Loucy (cell line): ENCODE measurements at regions not wholly inside any gene's neighbourhood (a gene's known extent, or its start where the extent isn't known, plus 50 kb on each side); places are given as distances from the start of the nearest gene placed in this dataset.
A peak's percentile ranks its signal among the peaks of the same experiment; 100 is the strongest.

Experiments
- CTCF ChIP-seq: fragments of 200-600 bp; sonication (generic); conservative IDR thresholded peaks from 2 replicates; pipeline ENCODE4 v1.5.1; 2014; ENCODE audit warnings: mild to moderate bottlenecking, antibody characterized with exemption, low read length
- EZH2phosphoT487 ChIP-seq: fragments of 200-600 bp; IDR thresholded peaks from 2 replicates; pipeline ENCODE4 v1.6.1; 2018; ENCODE audit warnings: antibody characterized with exemption, mild to moderate bottlenecking, moderate library complexity, borderline replicate concordance

DNA sequence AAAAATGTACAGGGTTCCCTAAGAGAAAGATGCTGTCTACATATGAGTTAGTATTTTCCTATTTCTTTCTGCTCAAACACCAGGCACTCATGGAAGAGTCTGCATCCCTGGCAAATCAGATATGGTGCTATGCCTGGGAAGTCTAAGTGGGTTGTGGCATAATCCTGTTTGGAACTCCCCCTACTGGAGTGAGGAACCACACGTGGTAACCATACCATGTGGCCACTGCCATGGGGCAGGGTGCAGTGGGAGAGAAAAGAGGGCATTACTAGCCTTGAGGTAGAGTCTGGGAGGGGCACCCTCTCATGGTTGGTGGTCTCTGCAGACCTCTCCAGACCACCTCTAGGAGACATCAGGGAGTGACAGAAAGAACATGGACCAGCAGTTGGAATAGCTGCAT lies 257.9 kb upstream of the ATP5MC3 start:
- TF ChIP-seq CTCF (peak; percentile 30), EZH2phosphoT487 (no peak)
